Kasumi-1 (cell line): ENCODE measurements at regions not wholly inside any gene's neighbourhood (a gene's known extent, or its start where the extent isn't known, plus 50 kb on each side); places are given as distances from the start of the nearest gene placed in this dataset.

Experiments used
- DNase-seq, 2 experiments: peaks; one replicate each; lab custom pipeline; 2025; lab: John Stamatoyannopoulos, UW

DNA sequence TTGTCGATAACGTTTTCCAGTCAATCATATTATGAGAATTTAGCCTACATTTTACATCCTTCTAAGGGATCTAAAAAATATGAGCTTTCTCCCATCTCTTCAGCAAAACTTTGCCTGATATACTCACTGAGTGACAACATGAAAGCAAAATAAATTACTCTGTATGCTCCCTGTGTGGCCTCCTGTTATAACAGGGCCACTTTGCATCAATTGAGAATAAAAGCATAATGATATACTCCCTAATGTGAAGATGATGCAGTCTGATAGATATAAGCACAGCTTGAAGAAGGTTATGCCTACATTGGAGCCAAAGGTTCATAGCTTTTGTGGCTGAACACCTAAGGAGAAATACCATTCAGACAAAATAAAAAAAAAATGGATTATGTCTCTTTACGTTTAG is 561.3 kb upstream of the ZNF717 start:
- no peak for DNase-seq

DNA sequence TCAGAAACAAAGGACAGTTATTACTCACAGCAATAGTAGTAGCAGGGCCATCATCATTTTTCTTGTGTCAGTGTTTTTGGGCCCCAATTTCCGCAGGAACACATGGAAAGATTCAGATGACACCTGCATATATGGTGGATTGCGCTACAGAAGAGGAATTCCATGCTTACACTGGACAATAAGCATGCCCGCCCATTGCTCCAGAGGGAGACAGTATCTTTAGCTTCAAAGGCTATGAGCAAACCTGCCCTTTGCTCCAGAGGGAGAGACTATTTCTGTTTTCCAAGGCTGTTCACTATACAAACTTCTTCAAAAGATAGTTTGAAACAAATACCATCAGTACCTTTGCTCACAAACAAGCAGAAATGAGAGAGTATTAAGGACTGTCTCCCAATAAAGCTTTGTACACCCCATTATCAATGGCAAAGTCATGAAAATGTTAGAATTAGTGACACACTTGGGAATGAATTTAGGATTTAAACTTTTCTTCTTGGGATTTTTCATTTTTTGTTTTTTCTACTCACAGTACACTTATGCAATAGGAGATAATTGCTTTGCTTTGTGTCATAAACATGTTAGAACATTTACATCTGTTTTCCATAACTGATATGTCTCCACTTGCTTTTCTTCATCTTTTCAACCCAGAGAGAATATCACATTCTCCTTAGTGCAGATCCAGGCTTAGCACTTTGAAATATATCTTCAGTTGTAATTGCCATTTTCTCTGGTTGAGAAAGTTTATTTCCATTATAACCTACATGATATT is 564.5 kb upstream of the ZNF717 start:
- no peak for DNase-seq

DNA sequence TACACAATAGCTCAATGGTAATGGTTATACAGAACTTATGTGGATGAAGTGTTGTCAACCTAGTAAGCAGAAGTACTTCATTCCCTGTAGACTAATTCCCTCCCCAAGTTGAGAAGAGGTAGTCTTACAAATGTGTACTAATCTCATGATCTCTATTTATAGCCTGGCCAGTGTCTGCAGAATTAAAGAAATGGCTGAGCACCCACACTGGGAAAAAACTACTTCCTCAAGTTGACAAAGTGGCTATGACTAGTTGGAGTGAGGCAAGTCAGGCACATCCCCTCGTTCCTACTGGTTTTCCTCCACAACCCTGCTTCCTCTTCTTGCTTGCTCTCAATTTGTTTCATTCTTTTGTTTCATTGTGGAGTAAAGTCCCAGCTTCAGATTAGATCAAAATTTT is 566.7 kb upstream of the ZNF717 start:
- peak; percentile 65 to 71 for DNase-seq

DNA sequence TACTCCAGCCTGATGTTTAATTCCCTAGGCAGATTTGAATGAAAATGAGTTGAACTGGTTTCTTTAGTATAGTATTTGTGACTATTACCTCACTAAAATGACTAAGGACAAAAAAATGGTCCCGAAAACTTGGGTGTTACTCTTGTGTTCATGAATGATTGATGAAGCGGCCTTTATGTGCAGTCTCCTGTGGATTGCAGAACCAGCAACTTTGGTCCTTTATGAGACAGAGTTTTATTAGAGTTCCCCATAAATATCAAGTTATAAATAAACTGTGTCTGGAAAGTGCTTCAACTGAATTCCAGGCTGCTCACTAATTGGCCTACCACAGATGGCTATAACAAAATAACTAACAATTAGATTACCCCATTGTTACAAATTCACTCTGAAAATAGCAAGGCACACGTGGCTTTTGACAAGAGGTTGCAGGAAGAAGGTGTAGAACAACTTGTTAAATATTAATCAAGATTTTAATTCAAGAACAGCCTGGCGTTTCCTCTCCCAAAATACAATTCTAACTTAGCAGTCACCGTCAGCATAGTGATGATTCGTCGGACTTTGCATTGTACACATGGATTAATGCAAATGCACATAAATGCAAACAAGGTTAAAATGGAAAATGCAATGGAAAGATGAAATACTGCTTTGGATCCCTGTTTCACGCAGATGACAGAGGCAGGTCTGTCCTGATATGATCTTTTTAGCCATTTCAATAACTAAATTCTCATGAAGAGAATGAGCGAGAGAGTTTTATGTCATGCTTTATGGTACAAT is 567.3 kb upstream of the ZNF717 start:
- DNase-seq: no peak

DNA sequence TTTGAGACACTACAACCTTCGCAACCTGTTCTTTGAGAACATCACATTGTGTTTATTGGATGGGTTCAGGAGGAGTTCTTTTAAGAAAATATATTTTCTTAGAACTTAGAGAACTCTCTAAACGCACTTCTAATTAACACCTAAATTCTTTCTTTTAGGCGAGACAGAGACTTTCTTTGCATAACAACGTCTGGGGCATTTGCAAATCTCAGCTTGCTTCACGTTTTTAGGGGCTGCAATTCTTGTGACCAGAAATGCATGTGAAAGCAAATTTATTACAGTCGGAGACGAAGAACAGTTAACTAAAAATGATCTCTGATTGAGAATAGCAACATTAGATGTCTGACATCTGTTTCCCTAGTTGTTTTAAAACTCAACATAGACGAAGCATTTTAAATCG is 568.3 kb upstream of the ZNF717 start:
- no peak for DNase-seq

DNA sequence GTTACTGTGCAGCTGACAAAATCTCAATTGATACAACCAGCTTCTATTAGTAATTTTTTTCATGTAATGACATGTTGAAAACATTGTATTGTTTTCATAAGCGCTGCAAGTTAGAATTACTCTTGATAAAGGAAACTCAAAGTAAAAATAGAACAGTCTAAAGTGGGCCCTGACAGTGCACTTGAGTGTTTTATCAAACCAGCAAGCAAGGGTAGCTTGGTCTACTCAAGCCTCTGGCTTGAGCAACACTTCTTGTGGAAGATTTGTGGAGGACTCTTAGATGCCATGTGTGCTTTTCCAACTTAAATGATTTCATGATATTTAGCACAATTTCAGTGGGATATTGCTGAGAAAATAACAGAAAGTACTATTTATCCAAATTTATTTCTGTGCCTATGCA is 575.7 kb upstream of the ZNF717 start:
- DNase-seq: no peak

DNA sequence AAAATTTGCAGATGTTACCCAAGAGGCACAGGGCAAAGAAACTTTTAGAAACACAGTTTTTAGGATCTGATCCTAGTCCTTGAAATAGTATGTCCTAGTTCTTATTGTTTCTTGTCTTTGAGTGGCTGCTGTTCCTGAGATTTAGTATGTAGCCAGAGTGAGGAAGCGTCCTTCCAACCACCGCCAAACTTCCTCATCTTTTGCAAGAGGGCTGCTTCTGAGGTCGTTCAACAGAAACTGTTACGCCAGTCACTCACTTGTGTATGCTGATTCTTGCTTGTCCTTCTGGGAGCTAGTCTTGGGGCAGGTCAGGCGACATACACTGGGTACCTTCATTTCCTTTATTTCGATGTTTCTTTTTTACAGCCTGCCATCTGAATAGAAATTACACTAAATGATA is 577.3 kb upstream of the ZNF717 start:
- peak; percentile 71 to 87 for DNase-seq

DNA sequence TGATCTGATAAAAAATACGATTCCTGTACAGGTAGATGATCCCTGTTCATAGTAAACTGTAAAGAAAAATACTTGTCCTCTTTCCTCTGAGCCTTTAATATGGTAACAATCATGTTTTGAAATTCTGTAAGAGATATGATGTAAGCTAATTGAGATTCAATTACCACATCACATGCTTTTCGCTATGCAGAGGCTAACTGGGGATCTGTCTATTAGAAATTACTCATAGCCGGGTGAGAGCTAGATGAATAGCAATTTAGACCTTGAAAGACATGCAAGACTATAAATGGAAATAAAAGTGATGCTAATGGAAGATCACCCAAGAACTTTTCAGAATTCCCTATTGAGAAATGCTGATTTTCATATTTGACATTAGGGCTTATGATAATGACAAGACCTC is 579.9 kb upstream of the ZNF717 start:
- no peak for DNase-seq

DNA sequence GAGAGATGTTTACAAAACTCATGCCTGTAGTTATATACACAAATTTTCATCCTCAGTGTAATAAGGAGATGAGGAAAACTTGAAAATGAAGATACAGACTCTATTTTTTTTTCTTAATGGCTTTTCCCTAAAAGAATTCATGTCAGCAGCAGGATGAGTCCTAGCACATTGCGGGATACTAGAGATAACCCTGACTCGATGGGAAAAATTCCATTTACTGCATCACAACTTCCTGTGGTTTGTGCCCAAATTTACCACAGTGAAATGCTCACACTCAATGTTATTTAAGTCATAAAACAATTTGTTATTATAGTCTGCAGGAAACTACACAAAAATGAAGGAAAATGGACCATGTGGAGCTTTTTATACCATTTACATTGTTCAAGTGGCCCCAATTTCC is 581.9 kb upstream of the ZNF717 start:
- DNase-seq: no peak

DNA sequence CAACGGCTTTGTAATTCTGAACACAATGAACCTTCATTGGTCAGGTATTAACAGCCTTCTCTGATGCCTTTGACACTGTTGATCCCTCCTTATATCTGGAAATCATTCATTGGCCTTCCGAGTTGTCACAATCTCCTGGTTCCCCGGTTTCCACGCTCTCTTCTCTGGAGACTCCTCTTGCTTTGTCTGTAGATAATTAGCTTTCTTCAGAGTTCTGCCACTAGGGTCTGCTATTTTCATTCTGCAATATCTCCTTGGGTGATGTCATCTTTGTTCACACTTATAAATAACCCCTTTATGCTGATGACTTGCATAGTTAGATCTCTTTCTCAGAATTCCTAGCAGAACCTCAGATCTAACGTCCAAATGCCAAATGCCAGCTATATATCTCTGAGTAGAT is 583.8 kb upstream of the ZNF717 start:
- DNase-seq: peak; percentile 37 to 69

DNA sequence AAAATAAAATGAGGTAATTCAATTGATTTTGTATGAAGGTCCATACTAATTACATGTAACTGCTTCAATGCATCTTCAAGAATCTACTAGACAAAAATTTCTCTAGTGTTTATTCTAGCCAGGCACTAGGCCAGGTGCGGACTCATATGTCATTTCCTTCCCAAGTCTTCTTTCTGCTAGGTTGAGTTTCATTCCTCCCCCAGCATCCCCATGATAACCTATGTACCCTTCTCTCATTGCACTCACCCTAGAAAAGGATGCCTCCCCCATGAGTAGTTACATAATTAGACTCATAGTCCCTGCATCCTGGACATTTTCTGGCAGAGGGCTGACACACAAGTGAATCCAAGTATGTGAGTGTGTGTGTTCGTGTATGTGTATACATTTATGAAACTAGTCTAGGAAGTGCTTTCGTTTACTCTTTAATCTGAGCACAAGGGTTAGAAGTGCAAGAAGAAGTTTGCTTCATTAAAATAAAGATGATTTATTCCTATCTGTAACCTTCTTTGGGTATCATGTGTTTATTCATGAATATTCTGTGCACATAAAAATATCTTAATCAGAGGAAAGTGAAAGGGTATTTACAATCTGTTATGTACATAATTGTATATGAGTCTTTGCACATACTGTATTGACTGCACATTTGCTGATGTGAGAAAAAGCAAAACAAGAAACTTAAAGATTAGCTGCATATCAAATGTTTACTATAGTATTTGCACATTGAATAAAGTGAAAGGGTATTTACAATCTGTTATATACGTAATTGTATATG is 585.6 kb upstream of the ZNF717 start:
- no peak for DNase-seq

DNA sequence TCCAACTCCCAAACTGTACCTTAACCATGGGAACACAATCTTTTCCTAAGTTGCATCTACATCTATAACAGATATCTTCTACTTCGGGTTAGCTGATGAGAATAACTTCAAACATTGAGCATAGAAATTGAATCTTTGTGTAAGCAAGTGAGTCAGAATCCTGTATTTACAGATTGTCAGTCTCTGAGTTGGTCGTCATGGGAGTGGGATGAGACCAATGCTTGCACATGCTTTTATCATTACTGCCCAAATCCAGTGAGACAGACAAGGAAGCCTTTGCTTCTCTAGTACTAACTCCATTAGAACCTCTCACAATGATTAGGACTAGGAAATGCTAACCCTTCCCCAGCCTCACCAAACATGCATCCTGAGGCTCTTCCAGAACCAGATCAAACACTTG is 587.1 kb upstream of the ZNF717 start:
- DNase-seq: no peak

DNA sequence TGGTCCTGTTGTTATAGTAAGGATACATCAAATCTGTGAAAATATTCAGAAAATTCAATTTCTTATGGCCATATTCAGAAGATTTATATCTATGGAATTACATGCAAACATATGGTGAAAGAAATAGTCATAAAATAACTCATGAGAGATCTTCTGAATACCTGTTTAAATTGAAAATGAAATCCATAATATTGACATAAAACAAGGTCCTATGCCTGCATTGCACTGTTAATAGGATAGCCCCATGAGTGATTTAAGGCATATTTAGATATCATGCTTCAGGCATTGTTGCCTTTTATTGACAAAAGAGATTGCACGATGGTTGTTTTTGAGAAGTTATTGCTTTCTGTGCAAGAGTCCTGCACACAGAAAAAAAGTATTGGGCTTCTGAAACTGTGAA is 591.7 kb upstream of the ZNF717 start:
- DNase-seq: no peak

DNA sequence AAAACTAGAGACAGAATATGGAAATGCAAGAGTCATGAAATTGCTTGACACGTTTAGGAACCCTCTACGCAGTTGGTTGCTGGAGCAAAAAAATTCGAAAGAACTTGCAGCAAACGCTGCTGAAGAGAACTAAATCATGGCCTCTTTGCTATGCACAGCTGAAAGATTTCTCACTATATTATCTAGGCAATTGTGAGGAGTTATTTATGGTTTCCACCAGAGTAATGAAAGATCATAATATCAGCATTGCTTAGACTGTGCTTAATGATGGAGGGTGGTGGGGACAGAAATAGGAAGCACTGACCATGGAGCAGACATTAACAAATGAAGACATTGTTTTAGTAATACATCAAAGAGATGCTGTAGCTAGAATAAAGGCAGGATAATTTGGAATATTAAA is 593.4 kb upstream of the ZNF717 start:
- no peak for DNase-seq

DNA sequence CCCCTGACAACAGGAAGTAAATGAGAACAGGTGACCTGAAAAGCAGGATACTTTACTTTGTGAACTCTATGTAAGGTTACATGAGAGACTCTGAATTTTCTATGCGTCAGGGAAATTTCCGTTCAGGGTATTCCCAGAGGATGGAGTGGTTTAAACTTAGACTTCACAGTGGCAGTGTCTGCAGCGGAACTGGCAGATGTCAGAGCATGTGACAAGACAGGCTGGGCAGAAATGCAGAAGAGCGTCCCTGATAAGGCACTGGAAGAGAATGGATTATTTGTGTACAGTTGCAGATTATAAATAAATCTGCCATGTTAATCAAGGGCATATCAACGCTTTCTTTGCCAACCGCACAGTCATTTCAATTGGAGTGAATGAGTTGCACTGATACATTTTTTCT is 598.4 kb upstream of the ZNF717 start:
- DNase-seq: no peak

DNA sequence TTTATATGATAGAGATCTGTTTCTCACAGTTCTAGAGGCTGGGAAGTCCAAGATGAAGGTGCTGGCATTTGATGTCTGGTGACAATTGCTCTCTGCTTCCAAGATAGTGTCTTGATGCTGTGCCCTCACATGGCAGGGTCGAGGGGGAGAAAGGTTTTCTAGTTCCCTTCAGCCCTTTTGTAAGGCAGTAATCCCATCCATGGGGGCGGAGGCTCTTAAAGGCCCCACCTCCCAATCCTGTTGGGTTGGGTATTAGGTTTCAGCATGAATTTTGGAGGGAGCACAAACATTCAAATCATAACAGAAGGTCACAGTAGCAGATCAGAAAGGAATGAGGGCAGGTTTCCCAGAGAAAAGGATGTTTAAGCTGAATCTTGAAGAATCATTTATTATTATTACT is 601.7 kb upstream of the ZNF717 start:
- DNase-seq: no peak

DNA sequence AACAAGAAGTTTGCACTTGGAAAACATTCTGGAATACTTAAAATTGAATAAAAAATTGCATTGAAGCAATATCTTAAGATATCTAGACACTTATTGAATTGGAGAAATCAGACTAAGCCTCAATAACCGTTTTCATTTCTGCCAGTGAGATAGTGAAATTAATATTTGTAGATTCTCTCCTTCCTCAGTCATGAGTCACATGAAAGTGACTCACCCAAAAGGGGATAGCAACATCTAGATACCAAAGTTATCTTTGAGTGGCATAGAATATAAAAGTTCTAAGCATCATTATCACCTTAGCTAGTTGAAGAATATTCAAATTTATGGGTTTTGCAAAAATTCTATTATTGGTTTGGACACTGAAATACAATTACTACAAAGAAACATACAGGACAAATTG is 614.8 kb upstream of the ZNF717 start:
- no peak for DNase-seq

DNA sequence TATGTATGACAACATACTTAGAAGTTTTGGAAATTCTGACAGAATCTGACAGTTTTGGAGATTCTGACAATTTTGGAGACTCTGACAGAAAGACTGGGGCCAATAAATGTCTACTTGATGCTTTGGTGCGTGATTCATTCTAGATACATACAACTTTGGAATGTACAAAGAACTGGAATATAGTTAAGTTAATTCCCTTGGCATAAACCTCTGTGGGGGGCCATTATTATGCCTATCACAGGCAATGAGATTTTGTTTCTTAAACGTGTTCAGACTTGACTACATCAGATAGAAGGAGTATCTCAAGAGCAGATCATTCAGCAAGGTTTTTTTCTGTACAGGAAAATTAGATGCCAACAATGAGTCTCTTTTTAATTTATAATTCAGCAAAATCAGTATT is 617.6 kb upstream of the ZNF717 start:
- DNase-seq: no peak

DNA sequence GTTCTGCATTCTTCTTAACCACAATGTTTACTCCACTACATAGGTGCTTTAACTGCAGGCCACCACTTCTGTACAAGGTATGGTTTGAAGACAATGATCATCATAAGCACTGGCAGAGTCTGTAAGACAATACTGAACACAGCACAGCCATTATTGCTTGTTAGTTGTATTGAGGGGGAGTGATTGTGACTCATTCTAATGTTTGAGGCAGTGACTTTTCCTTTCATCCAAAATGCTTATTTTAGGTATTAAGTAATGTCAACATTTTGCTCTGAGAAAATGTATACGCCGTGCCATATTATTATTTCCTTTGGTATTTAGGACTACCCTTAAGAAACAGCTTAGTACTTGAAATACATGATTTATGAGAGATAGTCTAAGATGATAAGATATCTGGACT is 618.2 kb upstream of the ZNF717 start:
- no peak for DNase-seq

DNA sequence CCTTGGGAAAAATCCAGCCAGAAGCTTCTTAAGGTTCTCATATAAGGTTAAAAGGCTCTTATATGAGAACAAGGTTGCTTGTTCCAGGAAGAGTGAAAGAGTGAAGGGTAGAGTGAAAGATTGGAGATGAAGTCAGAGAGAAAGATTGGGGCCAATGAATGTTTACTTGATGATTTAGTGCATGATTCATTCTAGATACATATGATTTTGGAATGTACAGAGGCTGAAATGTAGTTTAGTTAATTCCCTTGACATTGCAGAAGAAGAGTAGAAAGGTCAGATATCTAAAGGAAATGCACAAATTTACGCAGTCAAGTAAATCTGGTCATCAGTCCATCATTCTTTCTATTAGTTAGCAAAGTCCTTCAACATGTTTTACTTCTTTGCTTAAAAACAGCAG is 619.8 kb upstream of the ZNF717 start:
- no peak for DNase-seq

DNA sequence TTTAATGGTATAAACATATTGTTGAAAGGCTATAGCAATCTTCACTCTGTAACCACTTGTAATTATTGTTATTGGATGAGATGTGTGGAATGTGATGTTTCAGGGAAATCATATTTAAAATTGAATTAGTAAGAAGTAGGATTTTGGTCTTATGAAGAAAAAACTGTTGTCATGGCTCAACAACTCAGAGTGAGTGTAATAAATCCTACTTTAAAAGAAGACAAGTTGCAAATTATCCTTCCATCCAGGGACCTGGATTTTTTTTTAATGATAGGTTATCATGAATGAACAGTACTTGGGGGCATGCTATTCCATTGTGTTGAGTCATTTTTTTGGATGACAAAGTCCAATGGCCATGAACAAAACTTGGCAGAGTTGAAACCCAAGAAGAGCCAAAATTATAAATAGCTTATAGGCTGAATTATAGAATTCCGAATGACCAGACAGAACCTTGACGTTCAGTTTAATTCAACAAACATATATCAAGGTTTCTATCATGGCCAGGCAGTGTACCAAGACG is 625.5 kb upstream of the ZNF717 start:
- DNase-seq: no peak

DNA sequence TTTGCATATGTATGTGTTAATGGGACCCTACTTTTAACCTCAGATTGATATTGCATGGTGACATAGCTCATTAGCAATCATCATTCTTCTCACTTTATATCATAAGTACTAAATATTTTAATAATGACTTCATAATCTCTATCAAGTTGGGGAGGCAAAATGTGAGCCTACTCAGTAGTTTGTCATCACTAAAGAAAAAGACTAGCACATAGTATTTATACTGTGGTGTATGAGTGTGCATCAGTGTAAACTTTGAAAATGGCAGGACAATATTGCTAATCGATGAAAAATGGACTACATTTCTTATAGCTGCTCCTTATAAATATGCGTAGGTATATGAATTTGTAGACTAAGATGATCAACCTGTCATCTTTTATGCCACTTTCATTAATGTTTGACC is 624.5 kb upstream of the ROBO2 start:
- DNase-seq: no peak
